MM.1S (cell line): ENCODE measurements at regions not wholly inside any gene's neighbourhood (a gene's known extent, or its start where the extent isn't known, plus 50 kb on each side); places are given as distances from the start of the nearest gene placed in this dataset.

Source experiments
- CTCF ChIP-seq: fragments of 300-600 bp; sonication (generic); IDR thresholded peaks from 2 replicates; pipeline ENCODE4 v1.5.1; 2016; ENCODE audit warnings: antibody characterized with exemption, low read length, mixed read lengths
- EZH2 ChIP-seq: fragments of 300-600 bp; sonication (generic); optimal IDR thresholded peaks from 2 replicates; pipeline ENCODE3; 2017; ENCODE audit warnings: low read depth, mild to moderate bottlenecking, antibody characterized with exemption, low read length, mixed read lengths
- EZH2phosphoT487 ChIP-seq: fragments of 300-600 bp; sonication (generic); IDR thresholded peaks from 2 replicates; pipeline ENCODE4 v1.6.1; 2018; ENCODE audit warnings: antibody characterized with exemption, low read length

GRCh38 chr9:2261421-2262103, 246.4 kb downstream of the SMARCA2 start:
- TF ChIP-seq CTCF (no peak), EZH2phosphoT487 (no peak), EZH2 (no peak)
